ENCODE measurements at regions not wholly inside any gene's neighbourhood (a gene's known extent, or its start where the extent isn't known, plus 50 kb on each side); places are given as distances from the start of the nearest gene placed in this dataset.
"Not testable (repeated sequence)": the region's sequence is repeated elsewhere in the genome, so short reads cannot be mapped to it uniquely, and the experiment has no call there.

GRCh38 chr3:178095522-178095921 lies 440.7 kb upstream of the KCNMB2 start:
- Mint-ChIP-seq H3K27me3 (no peaks in the 10 kb centered on the region), H3K27ac (no peak overlapping the region), H3K4me3 (no peak overlapping the region), H3K36me3 (ENCODE audit: low read depth) (no peaks in the 10 kb centered on the region), H3K4me1 (no peaks in the 10 kb centered on the region), H3K9me3 (peaks cover 9% of the 10 kb centered on the region)
- ATAC-seq (replicated peaks) = no peak

GRCh38 chr3:178096955-178097354 lies 439.3 kb upstream of the KCNMB2 start:
- H3K36me3 Mint-ChIP-seq (ENCODE audit: low read depth) = no peaks in the 10 kb centered on the region
- ATAC-seq (replicated peaks) = no peak
- peaks cover 9% of the 10 kb centered on the region for H3K9me3 Mint-ChIP-seq
- H3K4me1 Mint-ChIP-seq = no peaks in the 10 kb centered on the region
- H3K27ac Mint-ChIP-seq = no peak overlapping the region
- no peaks in the 10 kb centered on the region for H3K27me3 Mint-ChIP-seq
- no peak overlapping the region for H3K4me3 Mint-ChIP-seq

GRCh38 chr3:178097576-178097975 lies 438.7 kb upstream of the KCNMB2 start:
- no peak overlapping the region for H3K27ac Mint-ChIP-seq
- ATAC-seq (replicated peaks) = no peak
- no peaks in the 10 kb centered on the region for H3K4me1 Mint-ChIP-seq
- no peaks in the 10 kb centered on the region for H3K36me3 Mint-ChIP-seq (ENCODE audit: low read depth)
- H3K9me3 Mint-ChIP-seq = peaks cover 6% of the 10 kb centered on the region
- no peaks in the 10 kb centered on the region for H3K27me3 Mint-ChIP-seq
- no peak overlapping the region for H3K4me3 Mint-ChIP-seq

GRCh38 chr3:178099274-178099673 lies 437.0 kb upstream of the KCNMB2 start:
- Mint-ChIP-seq H3K36me3 (ENCODE audit: low read depth) (no peaks in the 10 kb centered on the region), H3K27me3 (no peaks in the 10 kb centered on the region), H3K9me3 (no peaks in the 10 kb centered on the region), H3K4me3 (no peak overlapping the region), H3K27ac (no peak overlapping the region), H3K4me1 (no peaks in the 10 kb centered on the region)
- no peak for ATAC-seq (replicated peaks)

- no peaks in the 10 kb centered on the region for H3K27me3 Mint-ChIP-seq
- no peaks in the 10 kb centered on the region for H3K4me1 Mint-ChIP-seq
- no peak overlapping the region for H3K27ac Mint-ChIP-seq
- H3K4me3 Mint-ChIP-seq = no peak overlapping the region
- H3K36me3 Mint-ChIP-seq (ENCODE audit: low read depth) = no peaks in the 10 kb centered on the region
- no peaks in the 10 kb centered on the region for H3K9me3 Mint-ChIP-seq
- ATAC-seq (replicated peaks) = no peak
These were observed 436.4 kb upstream of the KCNMB2 start for GRCh38 chr3:178099862-178100261.

GRCh38 chr3:178100908-178101307 lies 435.3 kb upstream of the KCNMB2 start:
- ATAC-seq (replicated peaks) = no peak
- H3K27me3 Mint-ChIP-seq = no peaks in the 10 kb centered on the region
- no peaks in the 10 kb centered on the region for H3K9me3 Mint-ChIP-seq
- H3K4me1 Mint-ChIP-seq = no peaks in the 10 kb centered on the region
- no peak overlapping the region for H3K4me3 Mint-ChIP-seq
- H3K36me3 Mint-ChIP-seq (ENCODE audit: low read depth) = no peaks in the 10 kb centered on the region
- H3K27ac Mint-ChIP-seq = no peak overlapping the region

GRCh38 chr3:178103140-178103539 lies 433.1 kb upstream of the KCNMB2 start:
- peaks cover 3% of the 10 kb centered on the region for H3K27me3 Mint-ChIP-seq
- no peak for ATAC-seq (replicated peaks)
- H3K9me3 Mint-ChIP-seq = no peaks in the 10 kb centered on the region
- no peak overlapping the region for H3K27ac Mint-ChIP-seq
- H3K4me1 Mint-ChIP-seq = no peaks in the 10 kb centered on the region
- no peak overlapping the region for H3K4me3 Mint-ChIP-seq
- H3K36me3 Mint-ChIP-seq (ENCODE audit: low read depth) = no peaks in the 10 kb centered on the region

GRCh38 chr3:178107804-178108203 lies 428.4 kb upstream of the KCNMB2 start:
- Mint-ChIP-seq H3K36me3 (ENCODE audit: low read depth) (no peaks in the 10 kb centered on the region), H3K4me1 (no peaks in the 10 kb centered on the region), H3K27me3 (peaks cover 7% of the 10 kb centered on the region), H3K9me3 (no peaks in the 10 kb centered on the region), H3K27ac (no peak overlapping the region), H3K4me3 (no peak overlapping the region)
- no peak for ATAC-seq (replicated peaks)

GRCh38 chr3:178109691-178110090 lies 426.5 kb upstream of the KCNMB2 start:
- no peaks in the 10 kb centered on the region for H3K36me3 Mint-ChIP-seq (ENCODE audit: low read depth)
- peaks cover 7% of the 10 kb centered on the region for H3K27me3 Mint-ChIP-seq
- H3K9me3 Mint-ChIP-seq = no peaks in the 10 kb centered on the region

GRCh38 chr3:178112134-178112533 lies 424.1 kb upstream of the KCNMB2 start:
- no peaks in the 10 kb centered on the region for H3K4me1 Mint-ChIP-seq
- ATAC-seq (replicated peaks) = no peak
- peaks cover 7% of the 10 kb centered on the region for H3K27me3 Mint-ChIP-seq
- H3K4me3 Mint-ChIP-seq = no peak overlapping the region
- no peak overlapping the region for H3K27ac Mint-ChIP-seq
- no peaks in the 10 kb centered on the region for H3K36me3 Mint-ChIP-seq (ENCODE audit: low read depth)
- no peaks in the 10 kb centered on the region for H3K9me3 Mint-ChIP-seq

More at GRCh38 chr3:178109691-178110090, 426.5 kb upstream of the KCNMB2 start:
- no peak for ATAC-seq (replicated peaks)
- no peak overlapping the region for H3K4me3 Mint-ChIP-seq
- H3K27ac Mint-ChIP-seq = no peak overlapping the region
- H3K4me1 Mint-ChIP-seq = no peaks in the 10 kb centered on the region

- ATAC-seq (replicated peaks); H3K36me3 Mint-ChIP-seq (ENCODE audit: low read depth); H3K9me3 Mint-ChIP-seq; H3K4me1 Mint-ChIP-seq; H3K4me3 Mint-ChIP-seq; H3K27me3 Mint-ChIP-seq; H3K27ac Mint-ChIP-seq: not testable (repeated sequence)
These were observed 423.7 kb upstream of the KCNMB2 start for GRCh38 chr3:178112552-178112951.

- ATAC-seq (replicated peaks) = no peak
- Mint-ChIP-seq H3K9me3 (peaks cover 4% of the 10 kb centered on the region), H3K36me3 (ENCODE audit: low read depth) (no peaks in the 10 kb centered on the region), H3K27ac (no peak overlapping the region), H3K4me1 (peaks cover 4% of the 10 kb centered on the region), H3K27me3 (no peaks in the 10 kb centered on the region), H3K4me3 (no peak overlapping the region)
These were observed 418.6 kb upstream of the KCNMB2 start for GRCh38 chr3:178117641-178118040.

- H3K27me3 Mint-ChIP-seq; H3K4me3 Mint-ChIP-seq; H3K36me3 Mint-ChIP-seq (ENCODE audit: low read depth); H3K9me3 Mint-ChIP-seq; H3K4me1 Mint-ChIP-seq: not testable (repeated sequence)
- ATAC-seq (replicated peaks) = peak; percentile 77
- peak overlapping the region; percentile 15 for H3K27ac Mint-ChIP-seq
These were observed 416.5 kb upstream of the KCNMB2 start for GRCh38 chr3:178119608-178120295.

- Mint-ChIP-seq H3K27ac (peak overlapping the region; percentile 15), H3K4me1 (peaks cover 4% of the 10 kb centered on the region), H3K9me3 (peaks cover 4% of the 10 kb centered on the region), H3K4me3 (no peak overlapping the region), H3K27me3 (no peaks in the 10 kb centered on the region), H3K36me3 (ENCODE audit: low read depth) (no peaks in the 10 kb centered on the region)
- peak; percentile 70 for ATAC-seq (replicated peaks)
These were observed 415.9 kb upstream of the KCNMB2 start for GRCh38 chr3:178120367-178120766.

GRCh38 chr3:178126686-178127085 lies 409.6 kb upstream of the KCNMB2 start:
- H3K36me3 Mint-ChIP-seq (ENCODE audit: low read depth) = no peaks in the 10 kb centered on the region
- H3K4me1 Mint-ChIP-seq = no peaks in the 10 kb centered on the region
- H3K27ac Mint-ChIP-seq = no peak overlapping the region
- H3K9me3 Mint-ChIP-seq = no peaks in the 10 kb centered on the region
- no peaks in the 10 kb centered on the region for H3K27me3 Mint-ChIP-seq
- no peak overlapping the region for H3K4me3 Mint-ChIP-seq
- ATAC-seq (replicated peaks) = no peak

GRCh38 chr3:178127221-178127620 lies 409.0 kb upstream of the KCNMB2 start:
- H3K36me3 Mint-ChIP-seq (ENCODE audit: low read depth) = no peaks in the 10 kb centered on the region
- no peaks in the 10 kb centered on the region for H3K9me3 Mint-ChIP-seq
- no peak for ATAC-seq (replicated peaks)
- no peak overlapping the region for H3K4me3 Mint-ChIP-seq
- H3K27ac Mint-ChIP-seq = no peak overlapping the region
- no peaks in the 10 kb centered on the region for H3K4me1 Mint-ChIP-seq
- no peaks in the 10 kb centered on the region for H3K27me3 Mint-ChIP-seq
